K562 (cell line): ENCODE measurements at regions not wholly inside any gene's neighbourhood (a gene's known extent, or its start where the extent isn't known, plus 50 kb on each side); places are given as distances from the start of the nearest gene placed in this dataset.

ENCODE experiments used
- ATAC-seq: fragments of 200-7000 bp; cut with Tn5 transposase; 3 replicates; pipeline ENCODE4 v1.9.1; 2020; ENCODE audit warnings: moderate library complexity
- BruUV-seq: library from RNA; stranded (reverse); fragments of 400-500 nt; replicated peaks from 2 replicates; lab custom pipeline; 2021; lab: Mats Ljungman, UMichigan
- CTCF ChIA-PET: fragments of 300-600 bp; formaldehyde crosslinking; extraction: SDS; loops from one replicate; lab custom pipeline; 2021; ENCODE audit warnings: low intra/inter-chr PET ratio; lab: Yijun Ruan, JAX
- POLR2A ChIA-PET: fragments of 300-600, 350-650 bp; sonication (Branson Sonifier 250); formaldehyde crosslinking; extraction: SDS; loops from one replicate; lab custom pipeline; 2021; ENCODE audit warnings: antibody characterized with exemption, inconsistent platforms; lab: Yijun Ruan, JAX
- DNase-seq, 4 experiments: peaks; one replicate each; pipeline versions ENCODE4 v3.0.0 to v3.0.0-alpha.2; 2011 to 2018; ENCODE audit warnings: low spot score in 3 of 4, mixed read lengths in 3 of 4; ENCODE audit errors: extremely low read depth in 1 of 4
- FAIRE-seq: peaks from 2 replicates; lab custom pipeline; 2011; peaks lifted over from hg19 to GRCh38; lab: Jason Lieb, UNC
- H2AFZ ChIP-seq: 2 replicates; pipeline ENCODE4 v1.6.0; 2011; ENCODE audit warnings: low read depth, low read length, control low read depth, inconsistent platforms
- H3K27ac ChIP-seq: fragments of 200-600 bp; 3 replicates; pipeline ENCODE4 v1.8.0; 2011; ENCODE audit warnings: low read depth, mild to moderate bottlenecking, control low read depth, inconsistent platforms, low read length, moderate library complexity, mixed read lengths; ENCODE audit errors: extremely low read depth
- H3K27me3 ChIP-seq, 2 experiments: fragments of 300-600 bp in 1 of 2; 2 replicates in 1 of 2; 3 replicates in 1 of 2; pipeline versions ENCODE4 v1.6.0 to v1.8.0; 2011; ENCODE audit warnings: inconsistent platforms in 2 of 2, low read length in 2 of 2, mild to moderate bottlenecking in 1 of 2, mixed read lengths in 1 of 2, moderate library complexity in 1 of 2; ENCODE audit not compliant: control insufficient read depth in 2 of 2, insufficient read depth in 2 of 2
- H3K36me3 ChIP-seq: fragments of 300-600 bp; 3 replicates; pipeline ENCODE4 v1.8.0; 2011; ENCODE audit warnings: mild to moderate bottlenecking, low read length, inconsistent platforms; ENCODE audit not compliant: control insufficient read depth, insufficient read depth
- H3K4me1 ChIP-seq, 2 experiments: fragments of 200-600 bp in 1 of 2; replicated peaks in 1 of 2; 2 replicates in 1 of 2; 3 replicates in 1 of 2; pipeline versions ENCODE4 v1.5.1 to v1.8.0; 2011; ENCODE audit warnings: inconsistent platforms in 2 of 2, low read length in 2 of 2, mild to moderate bottlenecking in 1 of 2, mixed read lengths in 1 of 2, moderate library complexity in 1 of 2; ENCODE audit not compliant: control insufficient read depth in 2 of 2, insufficient read depth in 2 of 2
- H3K4me2 ChIP-seq: 2 replicates; pipeline ENCODE4 v1.6.1; 2011; ENCODE audit warnings: low read length, control low read depth, inconsistent platforms, mixed read lengths; ENCODE audit not compliant: insufficient read depth
- H3K4me3 ChIP-seq: fragments of 200-600 bp; sonication (generic), shearing (Covaris generic); 2 replicates; pipeline ENCODE4 v1.5.1; 2016; ENCODE audit warnings: control low read depth, inconsistent platforms
- H3K79me2 ChIP-seq: fragments of 200-600 bp; 3 replicates; pipeline ENCODE4 v1.8.0; 2011; ENCODE audit warnings: low read length, inconsistent platforms; ENCODE audit not compliant: control insufficient read depth, insufficient read depth
- H3K9ac ChIP-seq, 2 experiments: 2 replicates each; pipeline versions ENCODE4 v1.6.0 to v1.6.1; 2011; ENCODE audit warnings: low read depth in 2 of 2, low read length in 2 of 2, control low read depth in 1 of 2, inconsistent platforms in 1 of 2, mild to moderate bottlenecking in 1 of 2, mixed read lengths in 1 of 2; ENCODE audit not compliant: insufficient read depth in 1 of 2
- H3K9me1 ChIP-seq: one replicate; pipeline ENCODE4 v1.6.0; 2011; ENCODE audit warnings: inconsistent platforms, mild to moderate bottlenecking, low read length, moderate library complexity; ENCODE audit not compliant: control insufficient read depth, insufficient read depth
- H3K9me3 ChIP-seq: replicated peaks from 2 replicates; pipeline ENCODE4 v1.5.1; 2011; ENCODE audit warnings: low read depth, low read length, inconsistent platforms; ENCODE audit not compliant: control insufficient read depth, insufficient read depth
- H4K20me1 ChIP-seq: replicated peaks from 2 replicates; pipeline ENCODE4 v1.6.1; 2011; ENCODE audit warnings: low read length, inconsistent platforms, mixed read lengths; ENCODE audit not compliant: control insufficient read depth, insufficient read depth
- CXXC5 ChIP-seq: fragments of 250-450 bp; sonication (Bioruptor Pico); IDR thresholded peaks from 2 replicates; pipeline ENCODE4 v1.8.0; 2022; ENCODE audit warnings: inconsistent platforms, mild to moderate bottlenecking, moderate library complexity
- KDM2B ChIP-seq: fragments of 250-450 bp; sonication (Bioruptor Pico); IDR thresholded peaks from 2 replicates; pipeline ENCODE4 v1.8.0; 2021; ENCODE audit warnings: mild to moderate bottlenecking, moderate library complexity
- MTA2 ChIP-seq: fragments of 450-650 bp; IDR thresholded peaks from 2 replicates; pipeline ENCODE4 v1.6.1; 2016; ENCODE audit warnings: low read depth
- NELFE ChIP-seq: IDR thresholded peaks from 2 replicates; pipeline ENCODE4 v1.6.1; 2011; ENCODE audit warnings: mild to moderate bottlenecking; ENCODE audit not compliant: insufficient read depth, insufficient read length
- SMAD4 ChIP-seq: fragments of 250-450 bp; sonication (Bioruptor Pico); conservative IDR thresholded peaks from 2 replicates; pipeline ENCODE4 v1.8.0; 2021; ENCODE audit warnings: inconsistent platforms, mild to moderate bottlenecking, moderate library complexity
- XRCC4 ChIP-seq: IDR thresholded peaks from one replicate; pipeline ENCODE4 v1.6.1; 2011; ENCODE audit not compliant: insufficient read depth, insufficient read length; ENCODE audit errors: extremely low read depth
- ZNF41 ChIP-seq: fragments of 250-450 bp; sonication (Bioruptor Pico); conservative IDR thresholded peaks from 2 replicates; pipeline ENCODE4 v1.4.0; 2020; ENCODE audit warnings: mild to moderate bottlenecking
- WGBS: fragments of 100-300 bp; shearing (Covaris generic); methylation state at CpG from one replicate; pipeline ENCODE4 v1.1.6; 2016; ENCODE audit warnings: low coverage, mixed read lengths; ENCODE audit not compliant: insufficient coverage; ENCODE audit errors: missing lambda C conversion rate; 5-methylcytosine and 5-hydroxymethylcytosine counted together
- in situ Hi-C: fragments of 300-500 bp; cut with MboI; formaldehyde crosslinking; loops from 4 replicates; pipeline ENCODE4 v1.15.0; 2018; ENCODE audit warnings: inconsistent platforms, mixed read lengths
- intact Hi-C: fragments of 100-400 bp; cut with micrococcal nuclease; formaldehyde crosslinking; loops from 2 replicates; pipeline ENCODE4 v1.14.2; 2022
- TF ChIP-seq, protein P1 (sequence below): sonication (generic); IDR thresholded peaks from 2 replicates; pipeline ENCODE4 v1.6.1; 2016

DNA sequence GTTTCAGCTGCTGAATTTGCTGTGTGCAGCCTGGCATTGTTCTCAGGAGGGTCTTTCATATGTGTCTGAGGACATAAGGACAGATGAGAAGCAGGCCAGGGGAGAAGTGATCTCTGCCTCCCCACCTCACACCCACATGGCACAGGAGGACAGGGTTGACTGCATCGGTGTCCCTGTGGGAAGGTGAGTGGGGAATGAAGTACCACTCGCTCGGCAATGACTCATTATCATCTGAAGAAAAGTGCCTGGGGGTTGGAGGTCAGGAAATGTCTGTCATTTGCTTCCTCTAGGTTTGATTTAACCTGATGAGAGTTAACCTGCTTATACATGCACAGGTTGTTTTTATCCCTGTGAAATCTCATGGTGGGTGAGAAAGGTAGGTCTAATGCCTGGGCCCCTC lies 195.0 kb downstream of the GADD45G start:
- no peak for ATAC-seq
- 7% methylated on average over 3 of the region's 3 CpGs for WGBS
- H3K4me1 ChIP-seq = no peaks in the 10 kb centered on the region
- no peak overlapping the region for H3K9ac ChIP-seq
- no peaks in the 10 kb centered on the region for H3K9me3 ChIP-seq
- no peaks in the 10 kb centered on the region for H4K20me1 ChIP-seq
- no peak overlapping the region for H3K4me2 ChIP-seq
- POLR2A ChIA-PET = no interaction called here
- H3K36me3 ChIP-seq = no peaks in the 10 kb centered on the region
- intact Hi-C loops = no loop called here
- H3K4me3 ChIP-seq = no peak overlapping the region
- in situ Hi-C loops = no loop called here
- no TSS peak for BruUV-seq
- no peak for DNase-seq
- no peaks in the 10 kb centered on the region for H3K9me1 ChIP-seq
- H2AFZ ChIP-seq = no peak overlapping the region
- TF ChIP-seq SMAD4 (CRISPR knock-in tag) = no peak
- no peak for TF ChIP-seq NELFE
- TF ChIP-seq XRCC4 = no peak
- no peak for TF ChIP-seq MTA2
- TF ChIP-seq, protein P1, sequence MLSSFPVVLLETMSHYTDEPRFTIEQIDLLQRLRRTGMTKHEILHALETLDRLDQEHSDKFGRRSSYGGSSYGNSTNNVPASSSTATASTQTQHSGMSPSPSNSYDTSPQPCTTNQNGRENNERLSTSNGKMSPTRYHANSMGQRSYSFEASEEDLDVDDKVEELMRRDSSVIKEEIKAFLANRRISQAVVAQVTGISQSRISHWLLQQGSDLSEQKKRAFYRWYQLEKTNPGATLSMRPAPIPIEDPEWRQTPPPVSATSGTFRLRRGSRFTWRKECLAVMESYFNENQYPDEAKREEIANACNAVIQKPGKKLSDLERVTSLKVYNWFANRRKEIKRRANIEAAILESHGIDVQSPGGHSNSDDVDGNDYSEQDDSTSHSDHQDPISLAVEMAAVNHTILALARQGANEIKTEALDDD = no peak
- TF ChIP-seq CXXC5 (CRISPR knock-in tag) = no peak
- no peak for TF ChIP-seq ZNF41 (CRISPR knock-in tag)
- TF ChIP-seq KDM2B (CRISPR knock-in tag) = no peak
- TF ChIP-seq, all 486 proteins: peak for 0
- no peak for FAIRE-seq
- Histone ChIP-seq H3K79me2 (no peaks in the 10 kb centered on the region), H3K27me3 (peaks cover 0 to 4% of the 10 kb centered on the region in 2 experiments; a peak in 1 of 5 replicates), H3K27ac (no peak overlapping the region)
- CTCF ChIA-PET = interaction anchor here (0.6 kb wide), 1 partner anchor 80 kb away, joined by 3 read pairs; no protein-coding TSS in a partner anchor
